ENCODE measurements at regions not wholly inside any gene's neighbourhood (a gene's known extent, or its start where the extent isn't known, plus 50 kb on each side); places are given as distances from the start of the nearest gene placed in this dataset.

DNA sequence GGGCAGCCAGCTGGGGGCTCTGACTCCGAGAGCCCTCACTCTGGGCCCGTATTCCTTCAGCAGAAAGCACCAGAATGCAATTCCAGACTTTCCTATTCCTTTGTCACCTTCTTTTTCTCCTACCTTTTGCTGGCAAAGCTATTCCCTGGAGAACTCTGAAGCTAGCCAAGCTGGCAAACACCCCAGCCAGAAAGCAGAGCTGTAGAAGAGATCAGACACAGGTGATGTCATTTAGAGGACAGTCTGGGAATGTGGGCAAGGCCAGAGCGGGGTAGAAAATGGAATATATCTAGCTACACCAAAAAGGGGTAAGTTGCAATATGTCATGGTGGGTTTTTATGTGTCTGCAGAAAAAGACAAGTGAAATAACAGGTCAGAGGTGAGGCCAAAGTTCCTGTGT, 205.1 kb downstream of the NXPE2 start:
- TF ChIP-seq CTCF (IDR thresholded peaks at IDR 0.05), result no peak
- TF ChIP-seq POLR2A (IDR thresholded peaks at IDR 0.05), result no peak
